Kidney (tissue), 13 donors: ENCODE measurements at regions not wholly inside any gene's neighbourhood (a gene's known extent, or its start where the extent isn't known, plus 50 kb on each side); places are given as distances from the start of the nearest gene placed in this dataset.

ENCODE experiments used
- DNase-seq, 5 donors: peaks; one replicate each; pipeline ENCODE4 v3.0.0-alpha.2; 2013 to 2020
- FAIRE-seq: peaks from 2 replicates; lab custom pipeline; 2012; peaks lifted over from hg19 to GRCh38; lab: Jason Lieb, UNC
- H3K27ac ChIP-seq, 2 donors: one replicate each; pipeline ENCODE4 v1.7.0; 2013; ENCODE audit warnings: low read depth in 2 of 2, low read length in 2 of 2, inconsistent platforms in 1 of 2
- H3K27me3 ChIP-seq: one replicate; pipeline ENCODE4 v1.7.1; 2013; ENCODE audit warnings: low read length, inconsistent platforms; ENCODE audit not compliant: control insufficient read depth, insufficient read depth
- H3K36me3 ChIP-seq, 3 donors: one replicate each; pipeline versions ENCODE4 v1.7.0 to v1.7.1; 2013; ENCODE audit warnings: low read length in 3 of 3, control low read depth in 1 of 3, inconsistent platforms in 1 of 3; ENCODE audit not compliant: insufficient read depth in 3 of 3, control insufficient read depth in 2 of 3
- H3K4me1 ChIP-seq, 3 donors: one replicate each; pipeline versions ENCODE4 v1.7.0 to v1.7.1; 2013; ENCODE audit warnings: low read length in 3 of 3, inconsistent platforms in 1 of 3, low read depth in 1 of 3; ENCODE audit not compliant: control insufficient read depth in 2 of 3, insufficient read depth in 2 of 3
- H3K4me3 ChIP-seq, 3 donors: one replicate each; pipeline versions ENCODE4 v1.7.0 to v1.8.1; 2013; ENCODE audit warnings: low read length in 3 of 3, control low read depth in 1 of 3, inconsistent platforms in 1 of 3
- H3K9ac ChIP-seq, 3 donors: one replicate each; pipeline versions ENCODE4 v1.7.0 to v1.7.1; 2013; ENCODE audit warnings: low read length in 3 of 3, control low read depth in 1 of 3, inconsistent platforms in 1 of 3
- H3K9me3 ChIP-seq, 3 donors: one replicate each; pipeline versions ENCODE4 v1.7.0 to v1.7.1; 2013; ENCODE audit warnings: low read length in 3 of 3, control low read depth in 1 of 3, inconsistent platforms in 1 of 3; ENCODE audit not compliant: control insufficient read depth in 2 of 3, insufficient read depth in 1 of 3
- intact Hi-C: fragments of 100-400 bp; cut with DNase I; formaldehyde crosslinking; loops from one replicate; pipeline ENCODE4 v1.11.1; 2022
- TF ChIP-seq, protein P1 (sequence below): IDR thresholded peaks from 3 replicates; pipeline ENCODE4 v1.5.1; 2012; ENCODE audit warnings: mild to moderate bottlenecking, moderate library complexity, borderline replicate concordance; ENCODE audit not compliant: insufficient read depth; ENCODE audit errors: extremely low read depth
- donor health status: control.
- donor health status: control.
- donor health status: control.
- donor health status: control.
- donor health status: control.
- donor health status: DM: yes; HTN: yes; CAD: no.
- donor health status: Normal renal cell carcinoma (clear cell type).

DNA sequence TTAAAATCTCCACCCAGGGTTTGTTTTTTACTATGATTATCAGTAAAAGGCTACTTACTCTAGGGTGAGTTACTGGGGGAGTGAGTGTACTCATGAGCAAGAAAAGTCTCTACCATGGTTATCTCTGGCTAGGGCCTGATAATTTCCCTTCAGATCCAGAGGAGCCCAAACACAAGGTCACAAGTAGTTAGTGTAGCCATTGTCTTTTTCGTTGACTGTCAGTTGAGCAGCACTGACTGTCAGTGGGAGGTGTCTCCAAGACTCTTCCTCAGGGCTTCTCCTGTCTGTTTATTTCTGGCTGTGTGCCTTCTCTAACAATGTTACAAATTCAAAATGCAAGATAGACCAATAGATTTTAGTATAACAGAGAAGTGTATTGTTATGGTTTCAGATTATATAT is 181.2 kb upstream of the MIS18BP1 start:
- H3K27me3 ChIP-seq = no peaks in the 10 kb centered on the region
- no peaks in the 10 kb centered on the region for H3K36me3 ChIP-seq
- no peak overlapping the region for H3K9ac ChIP-seq
- H3K4me3 ChIP-seq = no peak overlapping the region
- no peaks in the 10 kb centered on the region for H3K4me1 ChIP-seq
- DNase-seq (no peak), FAIRE-seq (no peak)
- intact Hi-C loops = no loop called here
- TF ChIP-seq, protein P1, sequence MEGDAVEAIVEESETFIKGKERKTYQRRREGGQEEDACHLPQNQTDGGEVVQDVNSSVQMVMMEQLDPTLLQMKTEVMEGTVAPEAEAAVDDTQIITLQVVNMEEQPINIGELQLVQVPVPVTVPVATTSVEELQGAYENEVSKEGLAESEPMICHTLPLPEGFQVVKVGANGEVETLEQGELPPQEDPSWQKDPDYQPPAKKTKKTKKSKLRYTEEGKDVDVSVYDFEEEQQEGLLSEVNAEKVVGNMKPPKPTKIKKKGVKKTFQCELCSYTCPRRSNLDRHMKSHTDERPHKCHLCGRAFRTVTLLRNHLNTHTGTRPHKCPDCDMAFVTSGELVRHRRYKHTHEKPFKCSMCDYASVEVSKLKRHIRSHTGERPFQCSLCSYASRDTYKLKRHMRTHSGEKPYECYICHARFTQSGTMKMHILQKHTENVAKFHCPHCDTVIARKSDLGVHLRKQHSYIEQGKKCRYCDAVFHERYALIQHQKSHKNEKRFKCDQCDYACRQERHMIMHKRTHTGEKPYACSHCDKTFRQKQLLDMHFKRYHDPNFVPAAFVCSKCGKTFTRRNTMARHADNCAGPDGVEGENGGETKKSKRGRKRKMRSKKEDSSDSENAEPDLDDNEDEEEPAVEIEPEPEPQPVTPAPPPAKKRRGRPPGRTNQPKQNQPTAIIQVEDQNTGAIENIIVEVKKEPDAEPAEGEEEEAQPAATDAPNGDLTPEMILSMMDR = no peak
- no peaks in the 10 kb centered on the region for H3K9me3 ChIP-seq
- no peak overlapping the region for H3K27ac ChIP-seq

DNA sequence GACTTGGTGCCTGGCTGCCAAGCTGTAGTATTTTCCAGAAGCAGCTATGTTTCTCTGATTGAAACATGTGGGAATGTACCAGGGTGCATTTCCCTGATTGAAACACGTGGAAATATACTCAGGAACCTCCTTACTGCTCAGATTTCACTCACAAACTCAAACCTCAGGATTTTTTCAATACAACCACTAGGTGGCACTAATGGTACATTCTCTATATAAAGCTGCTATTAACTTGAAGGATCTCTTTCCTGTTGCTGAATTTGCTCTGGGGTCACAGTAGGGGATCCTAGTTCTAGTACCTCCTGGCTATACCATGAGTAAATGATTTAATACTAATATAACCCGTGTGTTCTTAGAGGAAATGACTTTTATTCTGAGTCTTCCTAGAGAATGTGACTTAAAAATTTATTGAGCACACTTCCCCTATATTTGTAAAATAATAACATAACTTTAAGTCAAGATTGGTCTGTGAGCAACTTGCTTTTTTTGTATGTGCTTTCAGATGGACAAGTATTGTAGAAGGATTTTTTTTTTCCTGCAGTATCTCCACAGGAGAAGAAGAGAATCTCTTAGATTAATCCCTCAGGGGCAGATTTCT is 173.8 kb upstream of the MIS18BP1 start:
- no peak for FAIRE-seq

DNA sequence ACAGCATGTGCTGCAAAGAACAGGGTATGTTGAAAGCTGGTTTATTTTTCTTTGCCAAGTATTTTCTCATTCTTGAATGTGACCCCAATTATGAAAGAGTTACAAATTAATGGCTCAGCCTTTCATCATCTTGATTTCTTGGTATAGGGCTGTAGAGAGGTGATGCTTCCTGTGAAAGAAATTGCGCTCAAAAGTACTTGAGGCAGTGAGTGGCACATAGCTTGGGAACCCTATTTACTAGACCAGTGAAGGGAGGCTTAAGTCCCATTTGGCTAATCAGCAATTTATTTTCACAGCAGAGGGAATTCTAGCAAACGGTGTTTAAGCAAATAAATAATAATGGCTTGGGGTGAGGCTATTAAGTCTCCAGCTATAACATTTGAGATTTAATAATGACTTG is 153.9 kb upstream of the MIS18BP1 start:
- FAIRE-seq (no peak), DNase-seq (no peak)
- TF ChIP-seq, protein P1 = no peak
- Histone ChIP-seq H3K36me3 (no peaks in the 10 kb centered on the region), H3K9me3 (peaks cover 0 to 4% (median 0%) of the 10 kb centered on the region in 3 donors), H3K9ac (no peak overlapping the region), H3K27ac (no peak overlapping the region), H3K4me3 (no peak overlapping the region), H3K27me3 (no peaks in the 10 kb centered on the region), H3K4me1 (no peaks in the 10 kb centered on the region)
- intact Hi-C loops = no loop called here

More for the DNA sequence above, 173.8 kb upstream of the MIS18BP1 start:
- H3K9ac ChIP-seq = no peak overlapping the region
- peak in 3 of 5 donors; percentile 9 to 74 (median 72) for DNase-seq
- no peak overlapping the region for H3K27ac ChIP-seq
- intact Hi-C loops = no loop called here
- H3K4me3 ChIP-seq = no peak overlapping the region
- H3K4me1 ChIP-seq = no peaks in the 10 kb centered on the region
- TF ChIP-seq, protein P1 = peak; percentile 46
- H3K27me3 ChIP-seq = no peaks in the 10 kb centered on the region
- no peaks in the 10 kb centered on the region for H3K36me3 ChIP-seq
- H3K9me3 ChIP-seq = no peaks in the 10 kb centered on the region
